Loucy (cell line): ENCODE measurements at regions not wholly inside any gene's neighbourhood (a gene's known extent, or its start where the extent isn't known, plus 50 kb on each side); places are given as distances from the start of the nearest gene placed in this dataset.

ENCODE experiments used
- H2AFZ ChIP-seq: fragments of 200-600 bp; sonication (generic); 2 replicates; pipeline ENCODE4 v1.6.0; 2016; ENCODE audit warnings: antibody characterized with exemption, mild to moderate bottlenecking, low read length, moderate library complexity
- H3F3A ChIP-seq: fragments of 200-600 bp; 2 replicates; pipeline ENCODE4 v1.6.0; 2016; ENCODE audit warnings: antibody characterized with exemption, low read depth, mild to moderate bottlenecking
- H3K27me3 ChIP-seq: fragments of 200-600 bp; sonication (generic); 2 replicates; pipeline ENCODE4 v1.6.1; 2014; ENCODE audit warnings: low read length, mild to moderate bottlenecking; ENCODE audit not compliant: insufficient read depth, poor library complexity, severe bottlenecking
- H3K36me3 ChIP-seq: fragments of 200-600 bp; sonication (generic); 2 replicates; pipeline ENCODE4 v1.6.1; 2016; ENCODE audit warnings: low read length; ENCODE audit not compliant: insufficient read depth
- H3K4me1 ChIP-seq: fragments of 200-600 bp; sonication (generic); 2 replicates; pipeline ENCODE4 v1.5.1; 2014; ENCODE audit warnings: low read length, mild to moderate bottlenecking; ENCODE audit not compliant: insufficient read depth, poor library complexity, severe bottlenecking
- H3K4me2 ChIP-seq: fragments of 200-600 bp; sonication (generic); 2 replicates; pipeline ENCODE4 v1.6.0; 2014; ENCODE audit warnings: antibody characterized with exemption, low read length, low read depth, mild to moderate bottlenecking; ENCODE audit not compliant: poor library complexity, severe bottlenecking
- H3K4me3 ChIP-seq: fragments of 200-600 bp; sonication (generic); 2 replicates; pipeline ENCODE4 v1.5.1; 2014; ENCODE audit warnings: low read length, mild to moderate bottlenecking, mixed read lengths; ENCODE audit not compliant: poor library complexity, severe bottlenecking
- H3K79me2 ChIP-seq: fragments of 200-600 bp; sonication (generic); 2 replicates; pipeline ENCODE4 v1.6.1; 2014; ENCODE audit warnings: low read length; ENCODE audit not compliant: insufficient read depth
- H3K9ac ChIP-seq: fragments of 200-600 bp; sonication (generic); 2 replicates; pipeline ENCODE4 v1.6.0; 2014; ENCODE audit warnings: mild to moderate bottlenecking, low read depth, low read length, moderate library complexity; ENCODE audit not compliant: poor library complexity, severe bottlenecking
- H3K9me2 ChIP-seq: fragments of 200-600 bp; sonication (generic); replicated peaks from 2 replicates; pipeline ENCODE4 v1.6.1; 2016; ENCODE audit warnings: low read depth, low read length, mixed read lengths
- H3K9me3 ChIP-seq: fragments of 200-600 bp; sonication (generic); 2 replicates; pipeline ENCODE4 v1.6.1; 2014; ENCODE audit warnings: mild to moderate bottlenecking, antibody characterized with exemption, low read length, low read depth; ENCODE audit not compliant: insufficient read depth
- H4K20me1 ChIP-seq: fragments of 200-600 bp; sonication (generic); 2 replicates; pipeline ENCODE4 v1.6.0; 2014; ENCODE audit warnings: antibody characterized with exemption, low read length, mild to moderate bottlenecking; ENCODE audit not compliant: insufficient read depth, poor library complexity, severe bottlenecking
- CTCF ChIP-seq: fragments of 200-600 bp; sonication (generic); conservative IDR thresholded peaks from 2 replicates; pipeline ENCODE4 v1.5.1; 2014; ENCODE audit warnings: mild to moderate bottlenecking, antibody characterized with exemption, low read length
- EZH2phosphoT487 ChIP-seq: fragments of 200-600 bp; IDR thresholded peaks from 2 replicates; pipeline ENCODE4 v1.6.1; 2018; ENCODE audit warnings: antibody characterized with exemption, mild to moderate bottlenecking, moderate library complexity, borderline replicate concordance

- no peaks in the 10 kb centered on the region for H3K27me3 ChIP-seq
- H3K9ac ChIP-seq: no peak overlapping the region
- H3K9me3 ChIP-seq: no peaks in the 10 kb centered on the region
- H3K4me2 ChIP-seq: no peak overlapping the region
- H3K79me2 ChIP-seq: no peaks in the 10 kb centered on the region
- H3F3A ChIP-seq: no peaks in the 10 kb centered on the region
- H3K4me1 ChIP-seq: no peaks in the 10 kb centered on the region
- no peak overlapping the region for H3K4me3 ChIP-seq
- no peaks in the 10 kb centered on the region for H3K36me3 ChIP-seq
- H4K20me1 ChIP-seq: no peaks in the 10 kb centered on the region
- TF ChIP-seq CTCF (no peak), EZH2phosphoT487 (no peak)
- no peak overlapping the region for H2AFZ ChIP-seq
- no peaks in the 10 kb centered on the region for H3K9me2 ChIP-seq
Observed at GRCh38 chr5:159645179-159645846, 271.0 kb upstream of the ADRA1B start.

GRCh38 chr5:159650803-159651202 is 265.5 kb upstream of the ADRA1B start:
- Histone ChIP-seq H3K4me3 (no peak overlapping the region), H3K36me3 (no peaks in the 10 kb centered on the region), H3K9ac (no peak overlapping the region), H3K27me3 (no peaks in the 10 kb centered on the region), H4K20me1 (no peaks in the 10 kb centered on the region), H3F3A (no peaks in the 10 kb centered on the region), H2AFZ (no peak overlapping the region), H3K9me2 (no peaks in the 10 kb centered on the region), H3K9me3 (no peaks in the 10 kb centered on the region), H3K79me2 (no peaks in the 10 kb centered on the region), H3K4me2 (no peak overlapping the region), H3K4me1 (no peaks in the 10 kb centered on the region)
- TF ChIP-seq EZH2phosphoT487 (no peak), CTCF (no peak)

GRCh38 chr5:159655757-159656409 is 260.4 kb upstream of the ADRA1B start:
- no peak overlapping the region for H3K4me2 ChIP-seq
- H2AFZ ChIP-seq: no peak overlapping the region
- no peaks in the 10 kb centered on the region for H3K36me3 ChIP-seq
- no peaks in the 10 kb centered on the region for H3K4me1 ChIP-seq
- no peak for TF ChIP-seq EZH2phosphoT487
- no peak for TF ChIP-seq CTCF
- H4K20me1 ChIP-seq: no peaks in the 10 kb centered on the region
- H3K9ac ChIP-seq: no peak overlapping the region
- no peaks in the 10 kb centered on the region for H3K9me2 ChIP-seq
- no peaks in the 10 kb centered on the region for H3K79me2 ChIP-seq
- no peaks in the 10 kb centered on the region for H3K27me3 ChIP-seq
- H3K4me3 ChIP-seq: no peak overlapping the region
- H3K9me3 ChIP-seq: no peaks in the 10 kb centered on the region
- H3F3A ChIP-seq: no peaks in the 10 kb centered on the region
